Activated CD4-positive, alpha-beta T cell treated with anti-CD3 and anti-CD28 coated beads for 36 hours (primary cell): ENCODE measurements at regions not wholly inside any gene's neighbourhood (a gene's known extent, or its start where the extent isn't known, plus 50 kb on each side); places are given as distances from the start of the nearest gene placed in this dataset.

ENCODE experiments used
- ATAC-seq: fragments of 200-7000 bp; cut with Tn5 transposase; one replicate; pipeline ENCODE4 v1.10.0; 2021; ENCODE audit warnings: mild to moderate bottlenecking, moderate library complexity
- CTCF ChIA-PET: fragments of 350-600 bp; sonication (Branson Sonifier 250); formaldehyde crosslinking; loops from one replicate; lab custom pipeline; 2021; ENCODE audit warnings: antibody characterized with exemption; lab: Charles Lee
- POLR2A ChIA-PET: fragments of 350-600 bp; sonication (Branson Sonifier 250); formaldehyde crosslinking; loops from one replicate; lab custom pipeline; 2021; ENCODE audit warnings: antibody characterized with exemption, inconsistent platforms; lab: Charles Lee
- DNase-seq: peaks from one replicate; pipeline ENCODE4 v3.0.0-alpha.2; 2020
- H3K27ac Mint-ChIP-seq: one replicate; pipeline ENCODE4 v1.8.0; 2021; ENCODE audit warnings: mixed read lengths
- H3K27me3 Mint-ChIP-seq: one replicate; pipeline ENCODE4 v1.8.0; 2021; ENCODE audit warnings: mixed read lengths
- H3K36me3 Mint-ChIP-seq: one replicate; pipeline ENCODE4 v1.8.0; 2021; ENCODE audit warnings: low read depth, mixed read lengths
- H3K4me1 Mint-ChIP-seq: one replicate; pipeline ENCODE4 v1.8.0; 2021; ENCODE audit warnings: mixed read lengths
- H3K4me3 Mint-ChIP-seq: one replicate; pipeline ENCODE4 v1.8.0; 2021; ENCODE audit warnings: mild to moderate bottlenecking, moderate library complexity, mixed read lengths
- H3K9me3 Mint-ChIP-seq: one replicate; pipeline ENCODE4 v1.8.0; 2021; ENCODE audit warnings: low read depth, mixed read lengths
- intact Hi-C, 2 experiments: fragments of 100-400 bp; cut with DNase I in 1 of 2; cut with micrococcal nuclease in 1 of 2; formaldehyde crosslinking; loops; one replicate each; pipeline versions ENCODE4 v1.14.2 to v1.15.1; 2022 to 2024; cut with DNase I, micrococcal nuclease

DNA sequence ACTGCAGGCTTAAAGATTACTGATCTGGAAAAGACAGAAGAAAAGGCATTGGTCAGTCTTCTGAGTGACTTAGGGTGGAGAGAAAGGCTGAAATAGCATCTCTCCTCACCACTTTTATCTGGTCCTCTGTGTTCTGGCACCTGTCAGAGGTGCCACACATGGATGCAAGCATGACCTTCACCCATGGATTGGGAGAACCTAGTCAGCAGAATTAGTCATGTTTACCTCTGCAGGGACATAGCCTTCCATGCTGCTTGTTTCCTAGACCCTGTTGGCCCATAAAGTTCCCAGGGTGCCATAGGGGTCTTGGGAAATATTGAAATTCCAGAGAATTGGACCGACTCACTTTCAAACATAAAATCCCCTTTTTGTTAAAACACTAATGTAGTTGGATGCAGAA lies 98.4 kb upstream of the KDM5D start:
- no peaks in the 10 kb centered on the region for H3K36me3 Mint-ChIP-seq
- ChIA-PET POLR2A (no interaction called here), CTCF (no interaction called here)
- no peak overlapping the region for H3K4me3 Mint-ChIP-seq
- H3K4me1 Mint-ChIP-seq: no peaks in the 10 kb centered on the region
- DNase-seq (no peak), ATAC-seq (no peak)
- H3K27me3 Mint-ChIP-seq: no peaks in the 10 kb centered on the region
- intact Hi-C loops: no loop called here
- H3K27ac Mint-ChIP-seq: no peak overlapping the region
- peaks cover 5% of the 10 kb centered on the region for H3K9me3 Mint-ChIP-seq

DNA sequence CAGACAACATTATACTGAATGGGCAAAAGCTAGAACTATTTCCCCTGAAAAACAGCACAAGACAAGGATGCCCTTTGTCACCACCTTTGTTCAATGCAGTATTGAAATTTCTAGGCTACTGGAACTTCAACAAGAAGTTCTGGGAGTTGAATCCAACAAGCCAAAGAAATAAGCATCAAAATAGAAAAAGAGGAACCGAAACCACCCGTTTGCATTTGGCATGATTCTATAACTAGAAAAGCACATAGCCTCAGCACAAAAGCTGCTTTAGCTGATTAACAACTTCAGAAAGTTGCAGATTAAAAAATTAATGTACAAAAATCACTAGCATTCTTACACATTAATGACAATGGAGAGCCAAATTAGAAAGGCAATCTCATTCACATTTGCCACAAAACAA lies 79.6 kb upstream of the KDM5D start:
- H3K27me3 Mint-ChIP-seq: no peaks in the 10 kb centered on the region
- intact Hi-C loops: no loop called here

DNA sequence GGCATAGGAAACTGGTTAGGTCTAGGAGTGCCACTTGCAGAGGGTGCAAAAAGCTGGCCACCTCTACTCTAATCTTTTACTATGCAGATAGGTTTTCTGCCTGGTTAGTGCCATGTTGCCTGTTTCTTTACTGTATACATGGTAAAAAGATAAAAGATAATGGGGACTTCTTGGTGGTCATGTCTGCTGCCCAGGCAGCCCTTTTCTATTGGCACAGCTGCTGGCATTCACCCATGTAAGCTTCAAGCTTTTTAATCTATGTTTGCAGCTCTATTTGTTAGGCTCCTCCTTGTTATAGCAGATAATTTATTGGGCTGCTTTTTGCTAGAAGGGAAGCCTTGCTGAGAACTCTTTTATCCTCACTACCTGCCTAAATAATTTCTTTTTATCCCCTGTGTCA lies 74.0 kb upstream of the KDM5D start:
- DNase-seq: no peak
- Mint-ChIP-seq H3K27me3 (no peaks in the 10 kb centered on the region), H3K4me3 (no peak overlapping the region), H3K9me3 (no peaks in the 10 kb centered on the region), H3K4me1 (peaks cover 4% of the 10 kb centered on the region), H3K36me3 (no peaks in the 10 kb centered on the region), H3K27ac (no peak overlapping the region)
- intact Hi-C loops: loop anchor here in 1 of 2 experiments (10.0 kb wide), 1 partner anchor 756 kb away; the partner anchor contains the start of gene EIF1AY
- ATAC-seq: no peak
- POLR2A ChIA-PET: no interaction called here
- CTCF ChIA-PET: no interaction called here

More for the DNA sequence above, 79.6 kb upstream of the KDM5D start:
- Mint-ChIP-seq H3K27ac (no peak overlapping the region), H3K9me3 (no peaks in the 10 kb centered on the region), H3K36me3 (no peaks in the 10 kb centered on the region), H3K4me3 (no peak overlapping the region), H3K4me1 (no peaks in the 10 kb centered on the region)
- POLR2A ChIA-PET: no interaction called here
- DNase-seq: no peak
- no peak for ATAC-seq
- CTCF ChIA-PET: no interaction called here

DNA sequence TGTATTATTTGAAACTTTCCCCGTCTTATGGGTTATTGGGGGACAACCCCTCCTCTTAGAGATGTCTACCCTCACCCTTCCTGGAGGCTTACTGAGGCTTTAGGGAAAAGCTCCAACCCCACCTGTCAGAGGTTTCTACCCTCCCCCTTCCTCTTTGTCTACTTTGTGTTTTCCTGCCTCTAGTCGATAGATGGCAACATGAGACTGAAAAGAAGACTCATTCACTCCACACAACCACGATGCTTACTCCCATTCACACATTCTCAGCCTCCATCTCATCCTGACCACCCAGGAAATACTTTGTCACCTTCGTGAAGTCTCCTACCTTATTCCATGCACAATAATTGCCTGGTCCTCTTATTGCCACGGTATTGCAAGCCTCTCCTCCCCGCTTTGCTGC lies 72.4 kb upstream of the KDM5D start:
- H3K36me3 Mint-ChIP-seq: no peaks in the 10 kb centered on the region
- no peak overlapping the region for H3K4me3 Mint-ChIP-seq
- peak overlapping the region; percentile 42 for H3K27ac Mint-ChIP-seq
- CTCF ChIA-PET: no interaction called here
- intact Hi-C loops: loop anchor here (2.0 to 10.0 kb wide), 2 partner anchors 758 to 832 kb away; partner anchors contain the start of gene EIF1AY (in 1 of the 2)
- ATAC-seq (peak; percentile 49), DNase-seq (no peak)
- POLR2A ChIA-PET: no interaction called here
- H3K27me3 Mint-ChIP-seq: no peaks in the 10 kb centered on the region
- H3K4me1 Mint-ChIP-seq: peaks cover 4% of the 10 kb centered on the region
- no peaks in the 10 kb centered on the region for H3K9me3 Mint-ChIP-seq

DNA sequence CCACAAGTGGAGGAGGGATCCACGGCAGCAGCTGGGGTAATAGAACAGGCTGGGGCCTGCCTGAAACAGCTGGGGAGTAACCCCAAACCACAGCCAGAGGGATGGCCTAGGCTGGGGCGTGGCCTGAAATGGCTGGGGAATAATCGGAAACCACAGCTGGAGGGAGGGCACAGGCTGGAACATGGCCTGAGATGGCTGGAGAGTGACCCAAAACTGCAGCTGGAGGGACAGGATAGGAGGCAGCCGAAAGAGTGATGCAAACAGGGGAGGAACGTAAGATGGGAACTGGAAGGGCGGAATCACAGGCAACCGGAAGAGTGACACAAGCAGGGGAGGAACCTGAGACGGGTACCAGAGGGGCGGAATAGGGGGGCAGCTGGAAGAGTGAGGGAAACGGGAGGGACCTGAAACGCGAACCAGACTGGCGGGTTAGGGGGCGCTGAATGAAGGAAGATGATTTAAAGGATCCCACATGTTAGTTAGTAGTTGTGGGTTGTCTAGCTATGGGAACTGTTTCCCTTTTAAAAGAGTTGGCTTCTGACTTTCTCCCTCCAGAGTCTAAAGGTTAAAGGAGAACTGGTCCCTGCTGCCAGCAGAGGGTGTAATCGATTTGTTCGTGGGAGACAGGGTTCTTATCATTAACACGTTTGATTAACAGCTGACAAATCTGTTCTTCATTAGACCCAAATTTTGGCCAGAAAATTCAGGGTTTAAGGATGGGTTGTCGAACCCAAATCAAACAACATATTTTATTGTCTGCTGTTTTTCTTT lies 71.7 kb upstream of the KDM5D start:
- CTCF ChIA-PET: no interaction called here
- DNase-seq: peak; percentile 6
- no peak for ATAC-seq
- peak overlapping the region; percentile 12 for H3K4me3 Mint-ChIP-seq
- no peaks in the 10 kb centered on the region for H3K27me3 Mint-ChIP-seq
- peaks cover 4% of the 10 kb centered on the region for H3K4me1 Mint-ChIP-seq
- intact Hi-C loops: loop anchor here (2.0 to 10.0 kb wide), 2 partner anchors 759 to 833 kb away; partner anchors contain the start of gene EIF1AY (in 1 of the 2)
- no peak overlapping the region for H3K27ac Mint-ChIP-seq
- no peaks in the 10 kb centered on the region for H3K9me3 Mint-ChIP-seq
- no peaks in the 10 kb centered on the region for H3K36me3 Mint-ChIP-seq
- POLR2A ChIA-PET: no interaction called here
